ENCODE measurements at regions not wholly inside any gene's neighbourhood (a gene's known extent, or its start where the extent isn't known, plus 50 kb on each side); places are given as distances from the start of the nearest gene placed in this dataset.

GRCh38 chr6:56838965-56839364 lies 115.9 kb upstream of the BEND6 start:
- TF ChIP-seq CTCF (conservative IDR thresholded peaks at IDR 0.05; ENCODE audit: low read depth, low read length): no peak
- peaks cover 60% of the 10 kb centered on the region for H3K4me1 ChIP-seq (ENCODE audit: low read depth, poor library complexity, severe bottlenecking)
- no peak overlapping the region for H3K4me3 ChIP-seq (IDR thresholded peaks at IDR 0.05; ENCODE audit: insufficient read depth, low read depth, low read length)
- H2AFZ ChIP-seq (ENCODE audit: low read depth): no peak overlapping the region
- peaks cover 24% of the 10 kb centered on the region for H4K20me1 ChIP-seq (ENCODE audit: insufficient read depth)
- H3K9ac ChIP-seq: peak overlapping the region; percentile 84; the same call in 1 of the 2 replicates
- peaks cover 91% of the 10 kb centered on the region for H3K79me2 ChIP-seq (ENCODE audit: insufficient read depth, low read depth)
- no peaks in the 10 kb centered on the region for H3K27me3 ChIP-seq (ENCODE audit: insufficient read depth, low read depth)
- peak overlapping the region; percentile 65 for H3K4me2 ChIP-seq
- H3K27ac ChIP-seq: peak overlapping the region; percentile 87
- H3K36me3 ChIP-seq (ENCODE audit: insufficient read depth): no peaks in the 10 kb centered on the region

- no peak for TF ChIP-seq CTCF (conservative IDR thresholded peaks at IDR 0.05; ENCODE audit: low read depth, low read length)
- peak overlapping the region; percentile 65 for H3K4me2 ChIP-seq
- no peak overlapping the region for H2AFZ ChIP-seq (ENCODE audit: low read depth)
- peaks cover 68% of the 10 kb centered on the region for H3K4me1 ChIP-seq (ENCODE audit: low read depth, poor library complexity, severe bottlenecking)
- no peaks in the 10 kb centered on the region for H3K36me3 ChIP-seq (ENCODE audit: insufficient read depth)
- H4K20me1 ChIP-seq (ENCODE audit: insufficient read depth): peaks cover 33% of the 10 kb centered on the region
- H3K27me3 ChIP-seq (ENCODE audit: insufficient read depth, low read depth): no peaks in the 10 kb centered on the region
- no peak overlapping the region for H3K4me3 ChIP-seq (IDR thresholded peaks at IDR 0.05; ENCODE audit: insufficient read depth, low read depth, low read length)
- H3K79me2 ChIP-seq (ENCODE audit: insufficient read depth, low read depth): peaks cover 99% of the 10 kb centered on the region
- H3K27ac ChIP-seq: peak overlapping the region; percentile 87; the same call in 1 of the 2 replicates
- peak overlapping the region; percentile 84; the same call in 1 of the 2 replicates for H3K9ac ChIP-seq
These were observed 116.8 kb upstream of the BEND6 start for GRCh38 chr6:56838016-56838555.

- TF ChIP-seq CTCF (conservative IDR thresholded peaks at IDR 0.05; ENCODE audit: low read depth, low read length): no peak
- H2AFZ ChIP-seq (ENCODE audit: low read depth): no peak overlapping the region
- H3K4me3 ChIP-seq (IDR thresholded peaks at IDR 0.05; ENCODE audit: insufficient read depth, low read depth, low read length): no peak overlapping the region
- H3K9ac ChIP-seq: no peak overlapping the region
- H3K27ac ChIP-seq: no peak overlapping the region
- no peaks in the 10 kb centered on the region for H3K36me3 ChIP-seq (ENCODE audit: insufficient read depth)
- peaks cover 75% of the 10 kb centered on the region for H3K4me1 ChIP-seq (ENCODE audit: low read depth, poor library complexity, severe bottlenecking)
- peak overlapping the region; percentile 65; the same call in 1 of the 2 replicates for H3K4me2 ChIP-seq
- peaks cover 99% of the 10 kb centered on the region for H3K79me2 ChIP-seq (ENCODE audit: insufficient read depth, low read depth)
- no peaks in the 10 kb centered on the region for H3K27me3 ChIP-seq (ENCODE audit: insufficient read depth, low read depth)
- peaks cover 38% of the 10 kb centered on the region for H4K20me1 ChIP-seq (ENCODE audit: insufficient read depth)
These were observed 117.5 kb upstream of the BEND6 start for GRCh38 chr6:56837322-56837894.

- TF ChIP-seq CTCF (conservative IDR thresholded peaks at IDR 0.05; ENCODE audit: low read depth, low read length): no peak
- H3K27ac ChIP-seq: no peak overlapping the region
- peaks cover 51% of the 10 kb centered on the region for H4K20me1 ChIP-seq (ENCODE audit: insufficient read depth)
- no peak overlapping the region for H3K4me2 ChIP-seq
- H3K27me3 ChIP-seq (ENCODE audit: insufficient read depth, low read depth): no peaks in the 10 kb centered on the region
- peaks cover 99% of the 10 kb centered on the region for H3K79me2 ChIP-seq (ENCODE audit: insufficient read depth, low read depth)
- H3K36me3 ChIP-seq (ENCODE audit: insufficient read depth): no peaks in the 10 kb centered on the region
- no peak overlapping the region for H3K4me3 ChIP-seq (IDR thresholded peaks at IDR 0.05; ENCODE audit: insufficient read depth, low read depth, low read length)
- H2AFZ ChIP-seq (ENCODE audit: low read depth): no peak overlapping the region
- peaks cover 93% of the 10 kb centered on the region for H3K4me1 ChIP-seq (ENCODE audit: low read depth, poor library complexity, severe bottlenecking)
- no peak overlapping the region for H3K9ac ChIP-seq
These were observed 119.3 kb upstream of the BEND6 start for GRCh38 chr6:56835612-56836011.

All from KMS-11 (cell line).